BE2C (cell line): ENCODE measurements at regions not wholly inside any gene's neighbourhood (a gene's known extent, or its start where the extent isn't known, plus 50 kb on each side); places are given as distances from the start of the nearest gene placed in this dataset.

Source experiments
- DNase-seq: peaks from one replicate; pipeline ENCODE4 v3.0.0-alpha.2; 2020
- H3K27me3 ChIP-seq: fragments of 250-450 bp; sonication (Bioruptor Pico); 2 replicates; pipeline ENCODE4 v1.5.1; 2020; ENCODE audit warnings: mild to moderate bottlenecking
- H3K36me3 ChIP-seq: fragments of 250-450 bp; sonication (Bioruptor Pico); 2 replicates; pipeline ENCODE4 v1.5.1; 2020; ENCODE audit warnings: mild to moderate bottlenecking
- H3K4me1 ChIP-seq: fragments of 250-450 bp; sonication (Bioruptor Pico); 2 replicates; pipeline ENCODE4 v1.5.1; 2020
- H3K4me3 ChIP-seq: 2 replicates; pipeline ENCODE4 v1.5.1; 2011; ENCODE audit warnings: low read depth, low read length
- H3K9me3 ChIP-seq: fragments of 250-450 bp; sonication (Bioruptor Pico); 2 replicates; pipeline ENCODE4 v1.5.1; 2020
- CTCF ChIP-seq: IDR thresholded peaks from 2 replicates; pipeline ENCODE4 v1.5.1; 2012; ENCODE audit warnings: mild to moderate bottlenecking, low read depth, low read length

- H3K9me3 ChIP-seq = no peaks in the 10 kb centered on the region
- no peak overlapping the region for H3K4me3 ChIP-seq
- peak; percentile 57 for DNase-seq
- no peaks in the 10 kb centered on the region for H3K27me3 ChIP-seq
- no peaks in the 10 kb centered on the region for H3K36me3 ChIP-seq
- no peak for TF ChIP-seq CTCF
- H3K4me1 ChIP-seq = peaks cover 27% of the 10 kb centered on the region
These were observed 186.9 kb upstream of the TLE3 start for GRCh38 chr15:70284438-70285214.

- Histone ChIP-seq H3K4me1 (peaks cover 27% of the 10 kb centered on the region), H3K4me3 (no peak overlapping the region), H3K27me3 (no peaks in the 10 kb centered on the region), H3K36me3 (no peaks in the 10 kb centered on the region), H3K9me3 (no peaks in the 10 kb centered on the region)
- TF ChIP-seq CTCF = no peak
- DNase-seq = no peak
These were observed 185.8 kb upstream of the TLE3 start for GRCh38 chr15:70283511-70283910.

- H3K4me1 ChIP-seq = peaks cover 23% of the 10 kb centered on the region
- TF ChIP-seq CTCF = no peak
- no peaks in the 10 kb centered on the region for H3K36me3 ChIP-seq
- H3K9me3 ChIP-seq = no peaks in the 10 kb centered on the region
- no peak overlapping the region for H3K4me3 ChIP-seq
- H3K27me3 ChIP-seq = no peaks in the 10 kb centered on the region
- no peak for DNase-seq
These were observed 184.1 kb upstream of the TLE3 start for GRCh38 chr15:70281811-70282307.

GRCh38 chr15:70281261-70281810 is 183.6 kb upstream of the TLE3 start:
- no peak for TF ChIP-seq CTCF
- Histone ChIP-seq H3K4me1 (peaks cover 19% of the 10 kb centered on the region), H3K4me3 (no peak overlapping the region), H3K27me3 (no peaks in the 10 kb centered on the region), H3K36me3 (no peaks in the 10 kb centered on the region), H3K9me3 (no peaks in the 10 kb centered on the region)
- no peak for DNase-seq

- no peaks in the 10 kb centered on the region for H3K27me3 ChIP-seq
- DNase-seq = no peak
- TF ChIP-seq CTCF = no peak
- no peaks in the 10 kb centered on the region for H3K36me3 ChIP-seq
- H3K9me3 ChIP-seq = no peaks in the 10 kb centered on the region
- peaks cover 14% of the 10 kb centered on the region for H3K4me1 ChIP-seq
- no peak overlapping the region for H3K4me3 ChIP-seq
These were observed 183.1 kb upstream of the TLE3 start for GRCh38 chr15:70280781-70281180.

GRCh38 chr15:70279096-70279495 is 181.4 kb upstream of the TLE3 start:
- H3K36me3 ChIP-seq = no peaks in the 10 kb centered on the region
- no peak for DNase-seq
- no peak overlapping the region for H3K4me3 ChIP-seq
- H3K4me1 ChIP-seq = no peaks in the 10 kb centered on the region
- H3K27me3 ChIP-seq = no peaks in the 10 kb centered on the region
- no peak for TF ChIP-seq CTCF
- H3K9me3 ChIP-seq = no peaks in the 10 kb centered on the region
